ENCODE measurements at regions not wholly inside any gene's neighbourhood (a gene's known extent, or its start where the extent isn't known, plus 50 kb on each side); places are given as distances from the start of the nearest gene placed in this dataset.

GRCh38 chr20:48156521-48156920, 371.2 kb upstream of the SULF2 start:
- intact Hi-C loops (cut with DNase I) = no loop called here
- Histone ChIP-seq H3K4me3 (no peak overlapping the region), H3K27me3 (peaks cover 0 to 52% (median 0%) of the 10 kb centered on the region in 4 donors), H3K4me1 (peaks cover 0 to 15% (median 0%) of the 10 kb centered on the region in 3 donors), H3K36me3 (no peaks in the 10 kb centered on the region), H3K27ac (no peak overlapping the region), H3K9me3 (peaks cover 0 to 12% (median 8%) of the 10 kb centered on the region in 3 donors)
- no peak for DNase-seq
- 55 to 67% methylated on average over 2 of the region's 2 CpGs for WGBS, 2 donors
- TF ChIP-seq CTCF (IDR thresholded peaks at IDR 0.05) = no peak
- no peak for TF ChIP-seq POLR2A (IDR thresholded peaks at IDR 0.05)

GRCh38 chr20:48155268-48155667, 370.0 kb upstream of the SULF2 start:
- Histone ChIP-seq H3K9me3 (peaks cover 0 to 12% (median 8%) of the 10 kb centered on the region in 3 donors), H3K36me3 (no peaks in the 10 kb centered on the region), H3K4me3 (no peak overlapping the region), H3K27ac (no peak overlapping the region), H3K27me3 (peaks cover 0 to 41% (median 0%) of the 10 kb centered on the region in 4 donors), H3K4me1 (peaks cover 0 to 15% (median 0%) of the 10 kb centered on the region in 3 donors)
- WGBS, 2 donors = 83% methylated on average over 6 of the region's 9 CpGs; no CpG with 5 or more reads in 1 of the 2 donors
- TF ChIP-seq CTCF (IDR thresholded peaks at IDR 0.05) (no peak), POLR2A (IDR thresholded peaks at IDR 0.05) (no peak)
- intact Hi-C loops (cut with DNase I) = no loop called here
- no peak for DNase-seq

GRCh38 chr20:48154040-48154765, 368.9 kb upstream of the SULF2 start:
- no peak for DNase-seq
- Histone ChIP-seq H3K27me3 (peaks cover 0 to 41% (median 0%) of the 10 kb centered on the region in 4 donors), H3K4me1 (peaks cover 0 to 15% (median 0%) of the 10 kb centered on the region in 3 donors), H3K9me3 (peaks cover 0 to 12% (median 8%) of the 10 kb centered on the region in 3 donors), H3K27ac (no peak overlapping the region), H3K36me3 (no peaks in the 10 kb centered on the region), H3K4me3 (no peak overlapping the region)
- WGBS, 2 donors = 68 to 82% methylated on average over 11 of the region's 14 CpGs
- intact Hi-C loops (cut with DNase I) = no loop called here
- TF ChIP-seq POLR2A (IDR thresholded peaks at IDR 0.05) = no peak
- no peak for TF ChIP-seq CTCF (IDR thresholded peaks at IDR 0.05)

GRCh38 chr20:48153523-48153922, 368.2 kb upstream of the SULF2 start:
- intact Hi-C loops (cut with DNase I) = no loop called here
- Histone ChIP-seq H3K27me3 (peaks cover 0 to 41% (median 0%) of the 10 kb centered on the region in 4 donors), H3K36me3 (no peaks in the 10 kb centered on the region), H3K27ac (no peak overlapping the region), H3K4me1 (peaks cover 0 to 15% (median 0%) of the 10 kb centered on the region in 3 donors), H3K9me3 (peaks cover 0 to 12% (median 8%) of the 10 kb centered on the region in 3 donors), H3K4me3 (no peak overlapping the region)
- DNase-seq = no peak
- TF ChIP-seq POLR2A (IDR thresholded peaks at IDR 0.05) (no peak), CTCF (IDR thresholded peaks at IDR 0.05) (no peak)
- 45% methylated on average over 3 of the region's 3 CpGs; no CpG with 5 or more reads in 1 of the 2 donors for WGBS, 2 donors

GRCh38 chr20:48153103-48153502, 367.8 kb upstream of the SULF2 start:
- Histone ChIP-seq H3K4me1 (peaks cover 0 to 11% (median 0%) of the 10 kb centered on the region in 3 donors), H3K9me3 (peaks cover 0 to 12% (median 8%) of the 10 kb centered on the region in 3 donors), H3K27me3 (peaks cover 0 to 41% (median 0%) of the 10 kb centered on the region in 4 donors), H3K36me3 (no peaks in the 10 kb centered on the region), H3K27ac (no peak overlapping the region), H3K4me3 (no peak overlapping the region)
- WGBS, 2 donors = 83 to 86% methylated on average over 6 to 8 of the region's 10 CpGs
- no peak for TF ChIP-seq POLR2A (IDR thresholded peaks at IDR 0.05)
- no peak for TF ChIP-seq CTCF (IDR thresholded peaks at IDR 0.05)
- intact Hi-C loops (cut with DNase I) = no loop called here
- no peak for DNase-seq

All from esophagus squamous epithelium (tissue), 5 donors.